ENCODE measurements at regions not wholly inside any gene's neighbourhood (a gene's known extent, or its start where the extent isn't known, plus 50 kb on each side); places are given as distances from the start of the nearest gene placed in this dataset.

DNA sequence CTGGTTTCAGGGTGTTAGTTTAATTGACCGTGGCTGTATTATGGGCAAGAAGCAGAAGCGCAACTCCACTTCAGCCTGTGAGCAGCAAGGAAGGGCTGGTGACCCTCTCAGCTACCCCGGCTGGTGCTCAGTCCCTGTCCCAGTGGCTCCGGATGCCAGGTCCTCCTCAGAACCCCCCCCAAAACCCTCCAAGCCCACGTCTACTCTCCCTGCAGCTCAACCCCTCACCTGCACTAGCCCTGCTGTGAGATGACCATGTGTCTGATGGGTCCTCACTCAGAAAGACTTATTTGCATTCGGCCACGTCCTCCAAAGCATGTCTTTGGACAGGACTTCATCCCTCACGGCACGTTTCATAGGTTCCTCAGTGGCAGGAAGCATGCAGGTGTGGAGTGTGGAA lies 119.7 kb upstream of the ALKAL2 start:
- Histone ChIP-seq H3K4me1 (ENCODE audit: control insufficient read depth in 1 of 2, extremely low read depth in 1 of 2, insufficient read depth in 2 of 2, low read length in 2 of 2) (no peaks in the 10 kb centered on the region), H3K9me3 (no peaks in the 10 kb centered on the region), H3K27me3 (replicated peaks in 1 of 2; ENCODE audit: control insufficient read depth in 2 of 2, extremely low read depth in 1 of 2, insufficient read depth in 2 of 2, low read length in 1 of 2) (peaks cover 0 to 3% of the 10 kb centered on the region in 2 experiments), H3K36me3 (ENCODE audit: control insufficient read depth in 2 of 2, extremely low read depth in 1 of 2, insufficient read depth in 1 of 2, low read length in 1 of 2) (no peaks in the 10 kb centered on the region), H3K27ac (ENCODE audit: low read length) (no peak overlapping the region), H3K4me3 (ENCODE audit: control insufficient read depth in 1 of 2, extremely low read depth in 1 of 2, low read length in 1 of 2) (no peak overlapping the region)
- H3K36me3 Mint-ChIP-seq: no peaks in the 10 kb centered on the region
- POLR2A ChIA-PET: no interaction called here
- ATAC-seq (replicated peaks in 1 of 4) (no peak), DNase-seq (no peak)
- H3K27ac Mint-ChIP-seq: no peak overlapping the region
- H3K4me1 Mint-ChIP-seq: no peaks in the 10 kb centered on the region
- CTCF ChIA-PET: no interaction called here
- WGBS (ENCODE audit: insufficient coverage): 69% methylated on average over 7 of the region's 9 CpGs
- H3K27me3 Mint-ChIP-seq: peaks cover 0 to 8% of the 10 kb centered on the region in 2 donors
- peaks cover 4 to 19% (median 17%) of the 10 kb centered on the region in 3 donors for H3K9me3 Mint-ChIP-seq
- H3K4me3 Mint-ChIP-seq: no peak overlapping the region

DNA sequence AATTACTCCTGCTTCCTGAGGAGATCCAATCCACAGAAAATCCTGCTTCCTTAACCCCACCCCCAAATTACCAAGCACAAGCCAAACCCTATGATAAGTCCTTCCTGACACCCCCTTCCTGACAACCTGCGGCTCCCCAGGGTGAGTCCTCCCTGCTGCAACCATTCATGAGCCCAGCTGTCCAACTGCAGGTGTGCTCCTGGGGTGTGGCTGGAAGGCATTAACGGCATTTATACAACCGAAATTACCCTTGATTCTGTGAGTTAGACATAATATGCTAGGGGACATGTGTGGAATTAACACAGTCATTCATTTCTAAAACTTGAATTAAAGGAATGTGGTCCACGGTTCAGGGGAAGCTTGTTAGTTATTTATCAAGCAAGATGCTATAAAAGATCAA lies 119.0 kb upstream of the ALKAL2 start:
- H3K27ac ChIP-seq (ENCODE audit: low read length): no peak overlapping the region
- DNase-seq (no peak), ATAC-seq (replicated peaks in 1 of 4) (no peak)
- ChIA-PET CTCF (no interaction called here), POLR2A (no interaction called here)
- H3K27me3 ChIP-seq (replicated peaks in 1 of 2; ENCODE audit: control insufficient read depth in 2 of 2, extremely low read depth in 1 of 2, insufficient read depth in 2 of 2, low read length in 1 of 2): peaks cover 0 to 3% of the 10 kb centered on the region in 2 experiments
- no peaks in the 10 kb centered on the region for H3K4me1 Mint-ChIP-seq
- 33% methylated on average over 1 of the region's 4 CpGs for WGBS (ENCODE audit: insufficient coverage)
- no peaks in the 10 kb centered on the region for H3K4me1 ChIP-seq (ENCODE audit: control insufficient read depth in 1 of 2, extremely low read depth in 1 of 2, insufficient read depth in 2 of 2, low read length in 2 of 2)
- no peaks in the 10 kb centered on the region for H3K9me3 ChIP-seq
- H3K9me3 Mint-ChIP-seq: peaks cover 4 to 19% (median 17%) of the 10 kb centered on the region in 3 donors
- no peaks in the 10 kb centered on the region for H3K36me3 Mint-ChIP-seq
- no peak overlapping the region for H3K4me3 ChIP-seq (ENCODE audit: control insufficient read depth in 1 of 2, extremely low read depth in 1 of 2, low read length in 1 of 2)
- no peaks in the 10 kb centered on the region for H3K36me3 ChIP-seq (ENCODE audit: control insufficient read depth in 2 of 2, extremely low read depth in 1 of 2, insufficient read depth in 1 of 2, low read length in 1 of 2)
- H3K27ac Mint-ChIP-seq: no peak overlapping the region
- peaks cover 0 to 8% of the 10 kb centered on the region in 2 donors for H3K27me3 Mint-ChIP-seq
- no peak overlapping the region for H3K4me3 Mint-ChIP-seq

DNA sequence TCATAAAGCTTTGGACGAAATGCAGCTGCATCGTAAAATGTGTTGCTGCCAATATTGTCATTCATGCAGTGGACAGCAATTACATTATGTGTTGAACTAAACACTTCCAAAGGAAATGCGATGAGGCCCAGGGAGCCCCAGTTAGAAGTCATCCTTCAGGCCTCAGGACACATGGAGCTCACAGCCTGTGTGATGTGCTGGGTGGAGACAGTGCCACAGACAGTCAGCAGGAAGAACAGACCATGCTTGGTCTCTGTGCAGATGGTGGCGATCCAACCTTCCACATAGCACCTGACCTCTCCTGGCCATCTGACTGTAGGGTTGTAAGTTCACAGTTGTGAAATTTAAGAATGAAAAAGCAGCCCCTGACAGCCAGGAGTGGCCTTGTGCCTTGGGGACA lies 118.3 kb upstream of the ALKAL2 start:
- H3K36me3 Mint-ChIP-seq: no peaks in the 10 kb centered on the region
- ChIA-PET CTCF (no interaction called here), POLR2A (no interaction called here)
- WGBS (ENCODE audit: insufficient coverage): 83% methylated on average over 1 of the region's 4 CpGs
- H3K27me3 ChIP-seq (replicated peaks in 1 of 2; ENCODE audit: control insufficient read depth in 2 of 2, extremely low read depth in 1 of 2, insufficient read depth in 2 of 2, low read length in 1 of 2): peaks cover 0 to 3% of the 10 kb centered on the region in 2 experiments
- H3K9me3 Mint-ChIP-seq: peaks cover 4 to 19% (median 17%) of the 10 kb centered on the region in 3 donors
- no peak for DNase-seq
- no peaks in the 10 kb centered on the region for H3K4me1 Mint-ChIP-seq
- no peaks in the 10 kb centered on the region for H3K4me1 ChIP-seq (ENCODE audit: control insufficient read depth in 1 of 2, extremely low read depth in 1 of 2, insufficient read depth in 2 of 2, low read length in 2 of 2)
- no peaks in the 10 kb centered on the region for H3K9me3 ChIP-seq
- H3K27ac Mint-ChIP-seq: no peak overlapping the region
- H3K4me3 ChIP-seq (ENCODE audit: control insufficient read depth in 1 of 2, extremely low read depth in 1 of 2, low read length in 1 of 2): no peak overlapping the region
- no peak overlapping the region for H3K27ac ChIP-seq (ENCODE audit: low read length)
- ATAC-seq (replicated peaks in 1 of 4): no peak
- H3K36me3 ChIP-seq (ENCODE audit: control insufficient read depth in 2 of 2, extremely low read depth in 1 of 2, insufficient read depth in 1 of 2, low read length in 1 of 2): no peaks in the 10 kb centered on the region
- H3K27me3 Mint-ChIP-seq: peaks cover 0 to 8% of the 10 kb centered on the region in 2 donors
- H3K4me3 Mint-ChIP-seq: no peak overlapping the region

GRCh38 chr2:404581-404980 lies 116.7 kb upstream of the ALKAL2 start:
- no peaks in the 10 kb centered on the region for H3K4me1 Mint-ChIP-seq
- H3K27ac Mint-ChIP-seq: no peak overlapping the region
- peaks cover 4 to 17% (median 8%) of the 10 kb centered on the region in 3 donors for H3K9me3 Mint-ChIP-seq

DNA sequence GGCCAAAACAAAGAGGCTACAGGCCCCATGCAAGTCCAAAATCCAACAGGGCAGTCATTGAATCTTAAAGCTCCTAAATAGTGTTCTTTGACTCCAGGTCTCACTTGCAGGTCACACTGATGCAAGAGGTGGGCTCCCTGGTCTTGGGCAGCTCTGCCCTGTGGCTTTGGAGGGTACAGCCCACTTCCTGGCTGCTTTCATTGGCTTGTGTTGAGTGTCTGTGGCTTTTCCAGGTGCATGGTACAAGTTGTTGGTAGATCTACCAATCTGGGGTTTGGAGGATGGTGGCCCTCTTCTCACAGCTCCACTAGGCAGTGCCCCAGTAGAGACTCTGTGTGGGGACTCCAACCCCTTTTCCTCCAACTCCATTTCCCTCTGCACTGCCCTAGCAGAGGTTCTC lies 115.8 kb upstream of the ALKAL2 start:
- Histone ChIP-seq H3K9me3 (no peaks in the 10 kb centered on the region), H3K4me1 (ENCODE audit: control insufficient read depth in 1 of 2, extremely low read depth in 1 of 2, insufficient read depth in 2 of 2, low read length in 2 of 2) (no peaks in the 10 kb centered on the region), H3K27ac (ENCODE audit: low read length) (no peak overlapping the region), H3K36me3 (ENCODE audit: control insufficient read depth in 2 of 2, extremely low read depth in 1 of 2, insufficient read depth in 1 of 2, low read length in 1 of 2) (no peaks in the 10 kb centered on the region), H3K4me3 (ENCODE audit: control insufficient read depth in 1 of 2, extremely low read depth in 1 of 2, low read length in 1 of 2) (no peak overlapping the region), H3K27me3 (replicated peaks in 1 of 2; ENCODE audit: control insufficient read depth in 2 of 2, extremely low read depth in 1 of 2, insufficient read depth in 2 of 2, low read length in 1 of 2) (peaks cover 0 to 3% of the 10 kb centered on the region in 2 experiments)
- Mint-ChIP-seq H3K4me3 (no peak overlapping the region), H3K27me3 (no peaks in the 10 kb centered on the region), H3K9me3 (peaks cover 4 to 17% (median 6%) of the 10 kb centered on the region in 3 donors), H3K4me1 (no peaks in the 10 kb centered on the region), H3K36me3 (no peaks in the 10 kb centered on the region), H3K27ac (no peak overlapping the region)
- no peak for DNase-seq
- no peak for ATAC-seq (replicated peaks in 1 of 4)
- POLR2A ChIA-PET: no interaction called here
- CTCF ChIA-PET: no interaction called here

More at GRCh38 chr2:404581-404980, 116.7 kb upstream of the ALKAL2 start:
- no peaks in the 10 kb centered on the region for H3K36me3 Mint-ChIP-seq
- H3K4me3 Mint-ChIP-seq: no peak overlapping the region
- WGBS (ENCODE audit: insufficient coverage): 100% methylated on average over 1 of the region's 2 CpGs
- Histone ChIP-seq H3K36me3 (ENCODE audit: control insufficient read depth in 2 of 2, extremely low read depth in 1 of 2, insufficient read depth in 1 of 2, low read length in 1 of 2) (no peaks in the 10 kb centered on the region), H3K4me1 (ENCODE audit: control insufficient read depth in 1 of 2, extremely low read depth in 1 of 2, insufficient read depth in 2 of 2, low read length in 2 of 2) (no peaks in the 10 kb centered on the region), H3K4me3 (ENCODE audit: control insufficient read depth in 1 of 2, extremely low read depth in 1 of 2, low read length in 1 of 2) (no peak overlapping the region), H3K27ac (ENCODE audit: low read length) (no peak overlapping the region), H3K27me3 (replicated peaks in 1 of 2; ENCODE audit: control insufficient read depth in 2 of 2, extremely low read depth in 1 of 2, insufficient read depth in 2 of 2, low read length in 1 of 2) (peaks cover 0 to 3% of the 10 kb centered on the region in 2 experiments), H3K9me3 (no peaks in the 10 kb centered on the region)
- peaks cover 0 to under 1% of the 10 kb centered on the region in 2 donors for H3K27me3 Mint-ChIP-seq
- no peak for ATAC-seq (replicated peaks in 1 of 4)
- CTCF ChIA-PET: no interaction called here
- DNase-seq: no peak
- POLR2A ChIA-PET: no interaction called here

- POLR2A ChIA-PET: interaction anchor here in 1 of 2 donors (0.5 kb wide), 1 partner anchor 153 kb away, joined by 3 read pairs; no protein-coding TSS in a partner anchor
- Mint-ChIP-seq H3K9me3 (peaks cover 4 to 17% (median 6%) of the 10 kb centered on the region in 3 donors), H3K27ac (no peak overlapping the region), H3K4me3 (no peak overlapping the region), H3K4me1 (no peaks in the 10 kb centered on the region), H3K27me3 (no peaks in the 10 kb centered on the region), H3K36me3 (no peaks in the 10 kb centered on the region)
- no peak overlapping the region for H3K27ac ChIP-seq (ENCODE audit: low read length)
- no peaks in the 10 kb centered on the region for H3K36me3 ChIP-seq (ENCODE audit: control insufficient read depth in 2 of 2, extremely low read depth in 1 of 2, insufficient read depth in 1 of 2, low read length in 1 of 2)
- CTCF ChIA-PET: no interaction called here
- H3K27me3 ChIP-seq (replicated peaks in 1 of 2; ENCODE audit: control insufficient read depth in 2 of 2, extremely low read depth in 1 of 2, insufficient read depth in 2 of 2, low read length in 1 of 2): peaks cover 0 to 3% of the 10 kb centered on the region in 2 experiments
- H3K4me1 ChIP-seq (ENCODE audit: control insufficient read depth in 1 of 2, extremely low read depth in 1 of 2, insufficient read depth in 2 of 2, low read length in 2 of 2): no peaks in the 10 kb centered on the region
- DNase-seq: no peak
- H3K9me3 ChIP-seq: no peaks in the 10 kb centered on the region
- ATAC-seq (replicated peaks in 1 of 4): no peak
- no peak overlapping the region for H3K4me3 ChIP-seq (ENCODE audit: control insufficient read depth in 1 of 2, extremely low read depth in 1 of 2, low read length in 1 of 2)
- 96% methylated on average over 2 of the region's 3 CpGs for WGBS (ENCODE audit: insufficient coverage)
Measured at GRCh38 chr2:402721-403120, 114.8 kb upstream of the ALKAL2 start.

GRCh38 chr2:402206-402605 lies 114.3 kb upstream of the ALKAL2 start:
- Histone ChIP-seq H3K36me3 (ENCODE audit: control insufficient read depth in 2 of 2, extremely low read depth in 1 of 2, insufficient read depth in 1 of 2, low read length in 1 of 2) (no peaks in the 10 kb centered on the region), H3K9me3 (no peaks in the 10 kb centered on the region), H3K27me3 (replicated peaks in 1 of 2; ENCODE audit: control insufficient read depth in 2 of 2, extremely low read depth in 1 of 2, insufficient read depth in 2 of 2, low read length in 1 of 2) (no peaks in the 10 kb centered on the region), H3K4me1 (ENCODE audit: control insufficient read depth in 1 of 2, extremely low read depth in 1 of 2, insufficient read depth in 2 of 2, low read length in 2 of 2) (no peaks in the 10 kb centered on the region), H3K27ac (ENCODE audit: low read length) (no peak overlapping the region), H3K4me3 (ENCODE audit: control insufficient read depth in 1 of 2, extremely low read depth in 1 of 2, low read length in 1 of 2) (no peak overlapping the region)
- ChIA-PET CTCF (no interaction called here), POLR2A (interaction anchor here in 1 of 2 donors (0.5 kb wide), 1 partner anchor 152 kb away, joined by 3 read pairs; no protein-coding TSS in a partner anchor)
- no peaks in the 10 kb centered on the region for H3K36me3 Mint-ChIP-seq
- H3K9me3 Mint-ChIP-seq: peaks cover 4 to 17% (median 6%) of the 10 kb centered on the region in 3 donors
- ATAC-seq (replicated peaks in 1 of 4) (no peak), DNase-seq (no peak)
- H3K4me3 Mint-ChIP-seq: no peak overlapping the region
- no peaks in the 10 kb centered on the region for H3K4me1 Mint-ChIP-seq
- 100% methylated on average over 1 of the region's 3 CpGs for WGBS (ENCODE audit: insufficient coverage)
- H3K27me3 Mint-ChIP-seq: no peaks in the 10 kb centered on the region
- H3K27ac Mint-ChIP-seq: no peak overlapping the region

Measured in T-cell (primary cell).